ENCODE measurements at regions not wholly inside any gene's neighbourhood (a gene's known extent, or its start where the extent isn't known, plus 50 kb on each side); places are given as distances from the start of the nearest gene placed in this dataset.
"Not testable (repeated sequence)": the region's sequence is repeated elsewhere in the genome, so short reads cannot be mapped to it uniquely, and the experiment has no call there.

DNA sequence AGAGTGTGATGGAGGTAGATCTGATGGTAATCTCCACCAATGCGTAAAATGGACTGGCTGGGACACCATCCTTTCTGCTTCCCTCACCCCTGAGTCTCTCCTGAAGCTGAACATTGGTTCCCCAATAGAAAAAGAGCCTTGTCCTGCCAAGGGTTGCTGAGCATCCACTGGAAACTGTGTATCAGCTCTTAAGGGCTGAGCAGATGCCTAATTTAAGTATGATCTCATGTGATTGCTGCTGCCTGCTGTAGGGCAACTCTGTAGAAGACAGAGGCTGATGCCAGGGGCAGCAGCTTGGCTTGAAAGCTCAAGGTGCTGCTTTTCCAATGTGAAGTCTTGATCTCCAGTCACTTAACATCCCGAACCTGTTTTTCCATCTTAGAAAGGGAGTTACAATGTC, 310.3 kb upstream of the CCL2 start:
- no peak for DNase-seq (ENCODE audit: low read depth)

DNA sequence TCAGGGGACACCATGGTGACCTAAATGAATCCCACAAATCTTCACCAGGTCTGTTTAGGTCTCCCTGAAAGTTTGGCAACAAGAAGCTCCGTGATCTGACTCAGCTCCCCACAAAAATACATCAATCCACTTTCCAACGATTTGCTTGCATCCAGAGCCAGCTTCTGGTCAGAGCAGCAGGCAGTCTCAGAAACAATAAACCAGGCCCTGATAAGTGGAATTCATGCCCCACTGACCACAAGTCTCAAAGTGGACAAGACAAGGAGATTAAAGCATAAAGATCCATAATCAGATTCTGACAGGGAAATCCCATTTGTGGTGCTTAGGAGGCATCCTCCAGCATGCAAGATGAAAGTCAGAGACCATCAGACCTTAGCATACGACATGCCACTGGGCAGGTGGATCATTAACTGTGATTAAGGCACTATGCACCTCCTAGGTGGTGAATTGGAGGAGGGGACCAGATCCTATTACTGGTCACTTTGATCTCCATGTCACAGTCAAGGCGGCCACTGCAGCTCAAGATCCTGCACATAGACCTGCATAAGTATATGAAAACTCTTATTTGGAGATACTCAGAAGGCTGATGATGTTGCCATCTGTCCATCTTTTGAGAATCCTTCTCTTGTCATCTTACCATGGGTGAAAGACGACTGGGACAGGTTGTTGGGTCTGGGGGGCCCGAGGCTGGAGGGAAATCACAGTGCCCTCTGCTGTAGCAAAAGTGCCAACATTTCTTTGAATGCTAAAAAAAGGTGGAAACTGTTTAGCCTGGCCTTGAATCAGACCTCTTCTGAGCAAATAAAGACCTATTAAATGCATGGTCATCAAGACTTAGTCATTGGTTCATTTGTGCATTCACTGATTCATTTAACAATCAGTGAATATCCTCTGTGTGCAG, 309.2 kb upstream of the CCL2 start:
- DNase-seq (ENCODE audit: low read depth): no peak

DNA sequence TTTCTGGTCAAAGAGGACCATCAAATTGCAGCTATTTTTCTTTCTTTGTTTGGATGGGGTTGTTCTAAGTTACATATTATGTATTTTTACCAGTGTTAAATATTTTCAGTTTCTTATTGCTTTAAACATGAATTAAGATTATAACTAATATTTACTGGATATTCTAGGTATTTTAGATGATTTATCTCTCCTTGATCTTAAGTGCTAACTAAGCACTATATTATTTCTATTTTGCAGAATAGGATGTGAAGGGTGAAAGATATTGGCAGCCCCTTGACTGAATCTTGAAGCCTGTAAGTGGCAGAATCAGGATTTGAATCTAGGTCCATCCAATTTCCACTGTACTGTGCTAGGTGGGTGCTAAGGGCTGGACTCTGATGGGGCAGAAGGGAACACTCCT, 307.3 kb upstream of the CCL2 start:
- DNase-seq (ENCODE audit: low read depth): no peak

DNA sequence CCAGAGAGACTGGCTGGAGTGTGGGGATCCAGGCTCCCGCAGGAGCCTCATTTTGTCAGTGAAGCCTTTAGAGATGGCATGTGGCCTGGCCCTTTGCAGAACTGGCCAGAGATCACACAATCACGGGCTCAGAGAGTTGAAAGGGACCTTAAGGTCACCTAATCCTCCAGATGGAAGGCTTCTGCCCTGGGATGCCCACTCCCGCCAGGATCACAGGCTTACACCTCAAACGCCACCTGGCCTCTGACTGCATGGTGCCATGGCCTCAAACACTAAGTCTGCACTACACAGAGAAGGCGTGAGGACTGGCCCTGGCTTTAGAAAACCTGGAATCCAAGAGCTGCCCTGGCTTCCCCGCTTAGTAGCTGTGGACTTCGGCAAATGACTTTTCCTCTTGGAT, 306.8 kb upstream of the CCL2 start:
- no peak for DNase-seq (ENCODE audit: low read depth)

DNA sequence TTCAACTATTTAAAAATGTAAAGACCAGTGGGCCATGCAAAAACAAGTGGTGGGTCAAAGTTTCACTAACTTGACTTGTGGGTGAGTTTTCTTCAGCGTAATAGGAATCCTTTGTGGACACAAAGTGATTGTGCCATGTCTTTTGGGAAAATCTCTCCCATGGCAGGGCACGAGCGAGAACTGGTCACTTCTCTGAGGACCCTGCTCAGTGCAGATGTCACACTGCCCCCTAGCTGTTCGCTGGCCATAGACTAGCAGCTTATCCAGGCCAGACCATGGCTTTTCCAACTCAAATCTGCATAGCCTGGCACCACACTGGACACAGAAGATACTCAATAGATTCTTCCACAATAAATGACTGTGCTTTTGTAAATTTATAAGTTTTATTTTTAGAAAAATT, 306.0 kb upstream of the CCL2 start:
- no peak for DNase-seq (ENCODE audit: low read depth)

DNA sequence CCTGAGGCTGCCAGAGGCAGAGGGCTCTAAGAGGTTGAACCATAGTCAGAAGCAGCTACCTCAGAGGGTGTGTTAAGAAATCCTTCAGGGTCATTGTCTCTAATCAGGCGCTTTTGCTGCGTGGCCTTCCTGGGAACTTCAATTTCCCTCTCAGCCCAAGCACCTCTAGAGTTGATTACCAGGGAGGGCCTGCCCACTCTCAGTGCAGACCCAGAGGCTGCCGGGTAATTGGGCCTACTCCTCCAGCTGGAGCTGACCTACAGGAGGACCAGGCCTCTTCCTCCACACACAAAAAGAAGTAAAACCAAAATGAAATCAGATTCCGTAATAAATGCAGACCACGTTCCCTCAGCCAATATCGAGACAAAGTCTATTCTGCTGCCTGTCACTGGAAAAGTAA, 305.0 kb upstream of the CCL2 start:
- no peak for DNase-seq (ENCODE audit: low read depth)

DNA sequence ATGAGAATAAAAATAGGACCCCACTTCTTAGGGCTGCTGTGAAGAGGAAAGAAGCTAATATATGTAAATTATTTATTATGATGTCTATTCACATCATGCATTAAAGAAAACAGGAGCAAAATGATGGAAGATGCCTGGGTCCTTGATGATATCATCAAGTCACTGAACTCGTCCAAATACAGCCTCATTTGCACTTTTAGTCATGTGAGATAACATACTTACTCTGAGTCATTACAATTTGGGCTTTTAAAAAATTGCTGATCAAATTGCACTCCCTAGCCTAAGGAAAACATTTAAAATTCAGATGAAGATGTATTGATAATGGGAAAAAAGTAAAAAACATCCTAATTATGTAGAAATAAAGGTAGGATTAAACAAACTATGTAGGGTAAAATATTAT, 302.7 kb upstream of the CCL2 start:
- no peak for DNase-seq (ENCODE audit: low read depth)

DNA sequence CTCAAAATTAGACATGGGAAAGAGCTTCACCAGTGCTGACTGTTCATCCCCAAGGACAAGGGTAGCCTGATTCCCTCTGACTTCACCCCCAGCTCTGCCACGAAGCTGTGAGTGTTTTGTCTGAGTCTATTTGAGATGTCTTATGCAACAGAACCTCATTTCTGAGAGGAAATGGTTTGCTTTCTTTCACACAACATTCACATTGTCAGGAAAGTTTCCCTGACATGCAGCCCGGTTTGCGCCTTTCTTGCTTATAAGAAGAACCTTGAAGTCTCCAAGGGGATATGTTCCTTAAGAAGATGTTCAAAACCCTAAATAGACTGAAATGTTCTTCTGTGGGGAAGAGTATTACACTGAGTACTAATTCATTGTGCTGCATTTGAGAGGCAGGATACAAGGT, 300.5 kb upstream of the CCL2 start:
- DNase-seq (ENCODE audit: low read depth): no peak

DNA sequence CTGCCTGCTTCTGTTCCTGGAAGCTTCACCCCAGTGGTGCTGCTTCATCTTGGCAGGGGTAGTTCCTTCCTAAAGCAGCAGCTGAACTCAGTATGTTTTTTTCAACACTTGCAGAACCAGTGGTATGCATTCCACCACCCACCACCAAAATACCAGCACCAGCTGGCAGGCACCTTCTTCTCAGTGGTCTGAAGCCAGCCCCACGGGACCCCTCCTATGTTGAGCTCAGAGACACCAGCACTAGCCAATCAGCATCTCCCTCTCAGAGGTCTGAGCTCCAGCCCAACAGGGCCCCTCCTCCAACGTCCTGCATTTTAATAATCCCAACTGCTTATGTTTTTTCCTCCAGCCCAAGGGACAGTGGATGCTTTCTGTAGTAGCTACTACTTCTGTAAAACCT, 299.6 kb upstream of the CCL2 start:
- no peak for DNase-seq (ENCODE audit: low read depth)

DNA sequence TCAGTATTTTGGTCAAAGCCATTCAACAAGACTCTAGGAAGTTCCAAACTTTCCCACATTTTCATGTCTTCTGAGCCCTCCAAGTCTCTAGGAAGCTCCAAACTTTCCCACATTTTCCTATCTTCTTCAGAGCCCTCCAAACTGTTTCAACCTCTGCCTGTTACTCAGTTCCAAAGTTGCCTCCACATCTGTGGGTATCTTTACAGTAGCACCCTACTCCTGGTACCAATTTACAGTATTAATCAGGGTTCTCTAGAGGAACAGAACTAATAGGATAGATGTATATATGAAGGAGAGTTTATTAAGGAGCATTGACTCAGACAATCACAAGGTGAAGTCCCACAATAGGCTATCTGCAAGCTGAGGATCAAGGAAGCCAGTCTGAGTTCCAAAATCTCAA, 296.0 kb upstream of the CCL2 start:
- DNase-seq (ENCODE audit: low read depth): not testable (repeated sequence)

DNA sequence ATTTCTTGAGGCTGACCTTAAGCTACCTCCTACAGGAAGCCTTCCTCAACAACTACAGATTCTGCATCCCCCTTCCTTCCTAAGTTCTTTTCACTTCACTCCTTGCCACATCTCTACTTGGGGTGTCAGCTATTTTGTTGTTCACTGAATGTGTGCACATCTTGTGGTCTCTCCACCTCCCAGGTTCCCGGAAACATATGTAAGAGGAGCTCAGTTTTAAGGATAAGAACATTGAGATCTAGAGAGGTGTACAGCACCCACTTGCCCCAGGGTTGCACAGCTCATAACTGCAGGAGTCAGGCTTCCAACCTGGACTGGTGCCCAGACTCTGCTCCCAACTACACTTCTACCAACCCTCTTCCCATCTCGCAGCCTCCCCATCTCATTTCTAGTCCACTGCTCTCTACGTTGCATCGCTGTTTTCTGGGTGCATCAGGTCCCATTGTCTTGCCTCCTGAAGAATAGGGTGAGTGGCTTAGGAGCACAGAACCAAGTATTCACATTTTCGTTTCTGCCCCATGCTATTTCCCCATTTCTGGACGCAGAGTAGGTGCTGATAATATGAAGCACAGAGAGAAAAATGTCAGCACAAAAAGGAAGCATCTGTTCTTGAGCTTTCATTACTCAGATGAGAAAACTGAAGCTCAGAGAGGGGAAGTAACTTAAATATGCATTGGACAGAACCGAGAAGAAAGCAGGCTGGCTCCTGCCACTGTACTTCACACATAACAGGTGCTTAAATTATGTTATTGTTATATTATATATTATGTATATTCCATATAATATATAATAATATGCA, 292.0 kb upstream of the CCL2 start:
- no peak for DNase-seq (ENCODE audit: low read depth)

DNA sequence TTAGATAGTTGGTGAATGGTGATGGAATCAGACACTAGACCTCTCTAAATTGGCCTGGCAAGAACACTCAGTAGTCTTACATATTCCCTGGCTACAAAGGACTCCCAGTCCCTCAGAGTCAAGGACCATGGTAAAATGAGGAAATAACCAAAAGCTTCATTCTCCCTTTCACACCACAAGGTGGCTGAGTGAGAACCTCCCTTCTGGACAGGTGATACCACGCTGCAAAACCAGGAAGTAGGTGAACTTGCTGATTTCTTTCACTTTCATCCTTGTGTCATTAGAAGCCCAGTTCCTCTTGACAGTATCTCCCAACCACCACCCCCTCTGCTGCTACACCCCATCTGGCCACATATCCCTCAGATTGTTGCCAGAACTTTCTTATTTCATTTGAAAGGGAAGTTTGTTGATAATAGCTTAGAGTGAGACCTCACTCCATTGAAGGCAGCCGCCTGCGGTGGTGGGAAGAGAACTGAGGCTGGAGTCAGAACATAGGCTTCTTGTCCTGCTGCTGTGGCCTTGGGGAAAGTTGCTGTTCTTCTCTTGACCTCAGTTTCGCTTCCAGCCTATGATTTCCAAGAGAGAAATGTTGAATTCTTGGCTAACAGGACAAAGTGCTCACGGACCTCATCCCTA, 290.6 kb upstream of the CCL2 start:
- no peak for DNase-seq (ENCODE audit: low read depth)

DNA sequence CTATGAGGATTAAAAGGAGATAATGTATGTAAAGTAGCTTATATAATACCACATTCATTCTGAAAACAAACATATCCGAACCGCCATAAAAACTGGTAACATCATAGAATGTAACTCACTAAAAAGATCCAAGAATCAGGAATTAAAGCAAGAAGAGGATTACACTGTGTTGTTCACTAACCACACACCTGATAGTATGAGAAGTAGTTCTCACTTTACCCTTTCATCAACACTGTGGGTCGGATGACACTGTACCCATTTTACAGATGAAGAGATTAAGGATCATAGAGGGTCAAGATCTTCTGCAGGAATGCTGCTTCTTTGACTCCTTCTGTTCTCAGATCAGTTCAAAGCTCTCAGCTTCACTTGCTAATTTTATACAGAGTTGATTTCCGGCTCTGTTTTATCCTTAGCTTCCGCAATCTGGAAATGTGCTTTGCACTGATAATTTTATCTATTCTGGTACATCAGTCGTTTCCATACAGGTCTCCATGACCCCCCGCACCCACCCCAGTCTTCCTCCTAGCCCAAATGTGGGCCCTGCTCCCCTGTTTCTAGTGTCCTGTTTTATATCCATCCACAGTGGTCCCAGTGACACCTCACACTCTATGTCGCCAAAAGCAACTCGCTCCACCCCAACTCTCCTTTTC, 288.6 kb upstream of the CCL2 start:
- no peak for DNase-seq (ENCODE audit: low read depth)

DNA sequence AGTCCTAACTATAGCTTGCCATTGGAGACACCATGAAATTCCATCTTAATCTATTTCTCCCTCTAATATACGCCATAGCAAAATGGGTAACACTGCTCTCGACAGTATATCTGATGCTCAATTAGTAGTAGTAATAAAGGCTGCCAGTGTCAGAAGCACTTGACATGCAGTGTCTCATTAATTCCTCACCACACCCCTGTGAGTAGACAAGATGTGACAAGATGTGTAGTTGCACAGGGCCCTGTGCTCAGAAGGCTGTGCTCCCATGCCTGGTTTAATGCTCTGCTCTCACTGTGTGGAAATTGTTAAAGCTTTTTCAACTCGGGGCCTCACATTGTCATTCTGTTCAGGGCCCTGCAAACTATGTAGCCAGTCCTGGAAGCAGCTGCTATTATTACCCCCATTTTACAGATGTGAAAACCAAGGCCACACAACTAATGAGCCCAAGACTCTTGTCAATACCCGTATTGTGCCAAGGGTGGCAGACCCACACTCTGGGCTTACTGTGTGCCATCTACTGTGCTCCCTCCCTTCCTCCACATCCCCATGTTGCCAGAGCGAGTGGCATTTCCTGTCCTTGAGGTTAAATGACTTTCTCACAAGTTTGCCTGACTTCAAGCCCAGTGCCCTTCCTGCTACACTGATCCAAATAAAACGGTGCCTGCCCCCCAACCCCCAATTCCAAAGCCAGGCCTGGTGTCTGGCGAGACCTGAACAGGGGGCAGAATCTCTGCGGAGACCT, 287.3 kb upstream of the CCL2 start:
- DNase-seq (ENCODE audit: low read depth): no peak

DNA sequence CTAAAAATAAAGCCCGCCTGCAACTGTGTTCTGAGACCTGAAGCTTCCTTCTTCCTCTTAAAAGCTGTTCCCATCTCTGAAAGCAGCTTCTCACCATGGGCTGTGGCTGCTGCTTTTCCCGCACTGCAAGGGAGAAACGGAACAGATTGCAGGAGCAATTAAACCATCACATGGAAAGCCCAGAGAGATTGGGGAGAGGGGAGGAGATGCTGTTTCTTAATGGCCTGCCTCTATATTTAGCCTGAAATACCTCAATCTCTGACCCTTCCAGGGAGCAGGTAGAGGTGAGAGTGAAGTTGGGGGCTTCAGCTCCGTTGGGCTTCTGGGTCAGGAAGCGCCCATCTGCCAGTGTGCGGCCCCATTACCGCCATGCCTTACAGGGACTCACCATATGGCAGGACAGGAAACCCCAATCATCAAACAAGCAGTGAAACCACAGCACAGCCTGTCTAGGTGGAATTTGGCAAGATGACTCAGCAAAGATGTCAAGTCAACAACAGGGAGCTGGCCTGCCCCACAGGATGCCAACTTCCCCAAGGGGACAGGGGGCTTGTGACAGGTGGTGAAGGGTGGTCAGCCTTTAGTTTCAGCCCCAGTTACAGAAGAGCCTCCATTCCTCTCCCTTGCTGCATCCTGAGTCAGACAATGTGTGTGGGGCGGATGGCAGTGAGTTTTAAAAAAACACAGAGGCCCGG, 286.6 kb upstream of the CCL2 start:
- no peak for DNase-seq (ENCODE audit: low read depth)

DNA sequence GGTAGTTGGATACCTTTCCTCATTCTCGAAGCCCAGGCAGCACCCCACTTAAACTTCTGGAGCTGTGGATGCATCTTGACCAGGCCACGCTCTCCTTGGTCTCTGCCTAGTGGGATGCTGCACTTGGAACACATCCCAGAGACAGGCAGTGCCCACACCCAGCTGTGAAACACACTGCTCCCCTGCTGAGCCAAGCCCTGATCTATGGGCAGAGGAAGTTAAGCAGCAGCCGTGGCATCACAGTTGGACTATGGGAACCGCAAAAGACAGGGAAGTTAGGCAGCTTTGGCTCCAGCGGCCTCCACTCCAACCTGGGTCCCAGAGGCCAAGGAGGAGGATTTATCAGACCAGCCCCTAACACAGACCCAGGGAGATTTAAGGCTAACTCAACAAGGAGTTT, 284.8 kb upstream of the CCL2 start:
- DNase-seq (ENCODE audit: low read depth): no peak

DNA sequence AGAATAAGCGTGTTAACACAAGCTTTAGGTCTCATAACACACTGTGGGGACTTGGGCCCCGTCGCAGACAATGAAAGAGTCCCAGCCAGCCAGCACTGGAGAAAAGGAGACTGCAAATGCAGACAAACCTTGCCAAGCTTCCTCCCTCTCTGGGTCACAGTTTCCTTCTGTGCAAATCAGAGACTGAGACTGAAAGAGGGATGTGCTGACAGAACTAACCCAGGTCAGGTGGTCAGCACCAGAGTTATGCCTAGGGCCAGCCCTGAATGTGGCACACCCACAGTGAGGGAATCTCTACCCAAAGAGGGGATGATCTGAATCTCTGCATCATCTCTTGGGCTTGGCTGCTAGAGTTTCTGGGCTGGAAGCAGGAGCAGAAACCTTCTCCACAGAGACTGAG, 282.3 kb upstream of the CCL2 start:
- DNase-seq (ENCODE audit: low read depth): no peak

DNA sequence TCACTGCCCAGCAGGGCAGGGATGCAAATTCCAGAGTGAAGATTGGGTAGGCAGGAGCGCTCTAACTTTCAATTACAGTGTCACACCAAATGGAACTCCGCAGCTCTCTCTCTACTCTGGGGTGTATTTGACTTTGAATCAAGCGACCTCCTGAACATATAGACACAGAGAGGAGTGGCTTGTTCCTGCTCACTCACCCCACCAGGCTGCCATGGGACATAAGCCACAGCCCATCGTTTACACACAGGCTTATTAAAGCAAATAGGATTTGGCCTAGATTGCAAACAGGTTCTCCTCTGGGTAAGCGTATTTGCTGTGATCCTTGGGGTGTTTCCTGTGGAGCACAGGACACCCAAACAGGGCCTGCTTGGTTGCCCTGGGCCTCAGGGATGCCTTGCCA, 281.6 kb upstream of the CCL2 start:
- no peak for DNase-seq (ENCODE audit: low read depth)

DNA sequence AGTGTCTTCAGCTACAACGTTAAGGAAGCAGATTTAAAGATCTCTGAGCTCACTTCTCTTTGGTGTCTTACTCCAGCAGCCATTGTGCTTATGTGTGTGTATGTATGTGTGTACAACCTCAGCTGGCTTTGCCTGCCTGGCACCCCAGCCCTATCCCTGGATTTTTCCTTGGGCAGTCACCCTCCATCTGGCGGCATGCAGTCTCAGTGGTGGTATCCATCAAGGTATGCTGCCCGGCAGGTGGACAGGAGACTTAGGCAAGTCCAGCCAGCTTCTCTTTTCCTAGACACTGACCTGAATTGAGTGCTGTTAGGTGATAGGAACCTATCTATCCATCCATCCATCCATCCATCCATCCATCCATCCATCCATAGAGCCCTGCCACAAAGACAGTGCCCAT, 280.8 kb upstream of the CCL2 start:
- no peak for DNase-seq (ENCODE audit: low read depth)

DNA sequence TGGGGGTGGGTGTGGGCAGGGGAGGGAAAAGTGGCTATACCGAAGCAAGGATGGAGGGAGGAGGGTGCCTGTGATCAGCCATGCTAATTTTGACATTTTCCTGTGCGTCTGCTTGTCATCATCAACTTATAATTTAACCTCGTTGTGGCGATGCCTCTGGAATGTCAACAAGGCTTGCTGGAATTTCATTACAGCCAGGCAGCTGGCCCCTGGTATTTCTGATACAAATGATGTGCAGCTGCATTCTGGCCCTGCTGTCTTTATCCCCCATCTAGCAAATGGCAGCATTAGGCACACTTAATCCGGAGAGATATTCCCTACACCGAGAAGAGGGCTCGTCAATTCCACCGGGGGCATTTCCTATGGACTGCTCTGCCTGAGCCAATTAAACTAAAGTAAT, 278.3 kb upstream of the CCL2 start:
- no peak for DNase-seq (ENCODE audit: low read depth)
